Neuron (in vitro differentiated cells): ENCODE measurements at regions not wholly inside any gene's neighbourhood (a gene's known extent, or its start where the extent isn't known, plus 50 kb on each side); places are given as distances from the start of the nearest gene placed in this dataset.

Experiments used
- H2AFZ ChIP-seq: one replicate; pipeline ENCODE4 v1.6.1; 2013; ENCODE audit warnings: low read depth, mild to moderate bottlenecking, inconsistent platforms, low read length, moderate library complexity
- H3K27me3 ChIP-seq: one replicate; pipeline ENCODE4 v1.6.1; 2013; ENCODE audit warnings: low read length; ENCODE audit not compliant: insufficient read depth
- H3K36me3 ChIP-seq: one replicate; pipeline ENCODE4 v1.6.1; 2013; ENCODE audit warnings: low read length; ENCODE audit not compliant: insufficient read depth
- H3K4me1 ChIP-seq: one replicate; pipeline ENCODE4 v1.6.1; 2013; ENCODE audit warnings: low read length; ENCODE audit not compliant: insufficient read depth
- H3K4me3 ChIP-seq: 2 replicates; pipeline ENCODE4 v1.5.1; 2013; ENCODE audit warnings: mild to moderate bottlenecking, low read length, moderate library complexity
- H3K9me3 ChIP-seq: one replicate; pipeline ENCODE4 v1.6.1; 2013; ENCODE audit warnings: low read length

- Histone ChIP-seq H3K9me3 (peaks cover 2% of the 10 kb centered on the region), H3K27me3 (no peaks in the 10 kb centered on the region), H3K4me1 (peaks cover under 1% of the 10 kb centered on the region), H3K36me3 (no peaks in the 10 kb centered on the region), H2AFZ (no peak overlapping the region), H3K4me3 (no peak overlapping the region)
Observed at GRCh38 chr3:124292329-124292728, 300.4 kb upstream of the ROPN1 start.

- Histone ChIP-seq H2AFZ (no peak overlapping the region), H3K4me3 (no peak overlapping the region), H3K9me3 (peaks cover 2% of the 10 kb centered on the region), H3K36me3 (no peaks in the 10 kb centered on the region), H3K27me3 (no peaks in the 10 kb centered on the region), H3K4me1 (peaks cover 13% of the 10 kb centered on the region)
Observed at GRCh38 chr3:124293584-124293983, 301.7 kb upstream of the ROPN1 start.

GRCh38 chr3:124295362-124295761, 303.4 kb upstream of the ROPN1 start:
- no peak overlapping the region for H3K4me3 ChIP-seq
- H3K27me3 ChIP-seq, result no peaks in the 10 kb centered on the region
- H3K9me3 ChIP-seq, result no peaks in the 10 kb centered on the region
- no peak overlapping the region for H2AFZ ChIP-seq
- H3K4me1 ChIP-seq, result peaks cover 18% of the 10 kb centered on the region
- H3K36me3 ChIP-seq, result no peaks in the 10 kb centered on the region

- Histone ChIP-seq H3K36me3 (no peaks in the 10 kb centered on the region), H2AFZ (no peak overlapping the region), H3K27me3 (no peaks in the 10 kb centered on the region), H3K4me1 (peaks cover 18% of the 10 kb centered on the region), H3K4me3 (no peak overlapping the region), H3K9me3 (no peaks in the 10 kb centered on the region)
Observed at GRCh38 chr3:124296406-124296805, 304.5 kb upstream of the ROPN1 start.

DNA sequence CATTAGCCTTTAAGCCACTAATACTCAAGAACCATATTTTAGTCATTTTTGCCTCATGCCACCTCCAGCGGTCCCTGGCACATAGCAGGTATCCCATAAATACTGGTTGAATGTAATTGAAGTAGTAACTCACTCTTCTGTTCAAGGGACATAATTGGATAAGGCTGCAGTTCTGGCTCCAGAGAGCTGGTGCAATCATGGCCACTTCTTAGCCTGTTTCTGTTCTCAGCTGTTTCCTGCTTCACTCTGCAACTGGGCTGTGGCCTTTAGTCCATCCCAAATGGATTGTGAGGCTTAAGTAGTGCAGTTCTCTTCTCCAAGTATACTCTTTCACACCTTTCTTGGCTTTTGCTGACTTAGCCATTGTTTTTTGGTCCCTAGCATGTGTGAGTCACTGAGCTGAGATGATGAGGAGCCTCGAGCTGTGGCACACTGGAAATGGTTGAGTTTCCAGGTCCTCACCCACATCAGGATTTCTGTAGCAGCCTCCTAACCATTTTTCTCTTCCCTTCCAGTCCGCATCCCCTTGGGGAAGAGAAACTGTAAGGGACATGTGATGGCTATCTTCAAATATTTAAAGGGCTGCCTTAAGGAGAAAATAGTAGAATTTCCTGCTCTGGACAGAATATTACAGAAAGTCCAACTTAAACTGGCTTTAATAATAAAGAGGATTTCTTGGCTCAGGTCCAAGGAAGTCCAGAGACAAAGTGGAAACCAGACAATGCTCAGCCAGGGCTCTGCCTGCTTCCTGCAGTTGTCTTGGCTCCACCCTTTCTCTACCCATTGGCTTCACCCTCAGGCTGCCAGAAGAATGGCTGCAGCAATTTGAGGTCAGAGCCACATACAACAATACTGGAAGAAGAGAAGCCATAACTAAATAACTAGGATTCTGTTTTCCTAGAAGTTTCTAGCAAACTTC, 305.4 kb upstream of the ROPN1 start:
- Histone ChIP-seq H3K9me3 (no peaks in the 10 kb centered on the region), H3K36me3 (no peaks in the 10 kb centered on the region), H3K4me3 (no peak overlapping the region), H3K4me1 (peaks cover 18% of the 10 kb centered on the region), H2AFZ (no peak overlapping the region), H3K27me3 (no peaks in the 10 kb centered on the region)

DNA sequence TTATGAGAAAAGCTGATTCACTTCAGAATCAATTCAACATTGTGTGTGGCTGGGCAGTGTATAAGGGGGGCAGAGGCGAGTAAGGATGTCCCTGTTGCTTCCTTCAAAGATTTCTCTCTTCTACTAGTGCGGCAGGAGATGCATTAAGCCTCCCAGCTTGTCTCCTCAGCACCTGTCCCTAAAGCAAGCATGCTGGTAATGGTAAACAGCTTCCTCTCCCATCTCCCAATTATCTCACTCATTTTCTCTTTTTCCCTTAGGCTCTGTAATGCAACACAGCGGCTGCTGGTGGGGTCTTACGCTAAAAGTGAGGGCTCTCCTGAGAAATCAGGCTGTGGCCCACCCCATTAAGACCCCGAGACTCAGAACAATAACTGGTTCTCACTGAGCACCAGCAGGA, 306.4 kb upstream of the ROPN1 start:
- Histone ChIP-seq H3K4me3 (no peak overlapping the region), H3K27me3 (no peaks in the 10 kb centered on the region), H2AFZ (no peak overlapping the region), H3K36me3 (no peaks in the 10 kb centered on the region), H3K4me1 (peaks cover 18% of the 10 kb centered on the region), H3K9me3 (no peaks in the 10 kb centered on the region)

GRCh38 chr3:124298951-124299350, 307.0 kb upstream of the ROPN1 start:
- no peaks in the 10 kb centered on the region for H3K27me3 ChIP-seq
- no peaks in the 10 kb centered on the region for H3K36me3 ChIP-seq
- H3K4me3 ChIP-seq, result no peak overlapping the region
- peaks cover 18% of the 10 kb centered on the region for H3K4me1 ChIP-seq
- no peak overlapping the region for H2AFZ ChIP-seq
- no peaks in the 10 kb centered on the region for H3K9me3 ChIP-seq

DNA sequence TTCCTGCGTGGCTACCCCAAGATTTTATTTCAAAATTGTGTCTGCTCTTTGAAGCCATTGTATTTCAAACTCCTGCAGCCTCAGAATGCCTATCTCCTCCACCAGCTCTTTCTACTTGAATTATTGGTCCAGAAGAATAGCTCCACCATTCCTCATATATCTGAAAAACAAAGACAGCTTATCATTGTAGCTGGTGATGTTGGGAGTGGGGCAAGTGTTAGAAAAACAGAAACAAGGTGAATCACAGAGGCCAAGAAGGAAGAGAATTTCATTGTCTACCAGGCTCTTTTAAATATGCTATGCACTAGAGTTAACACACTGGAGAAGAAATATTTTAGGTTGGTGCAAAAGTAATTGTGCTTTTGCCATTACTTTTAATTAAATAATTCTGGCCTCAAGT, 307.9 kb upstream of the ROPN1 start:
- H3K4me1 ChIP-seq, result peaks cover 18% of the 10 kb centered on the region
- H3K9me3 ChIP-seq, result no peaks in the 10 kb centered on the region
- no peak overlapping the region for H3K4me3 ChIP-seq
- H3K36me3 ChIP-seq, result no peaks in the 10 kb centered on the region
- H2AFZ ChIP-seq, result no peak overlapping the region
- H3K27me3 ChIP-seq, result no peaks in the 10 kb centered on the region

GRCh38 chr3:124300416-124300815, 308.5 kb upstream of the ROPN1 start:
- Histone ChIP-seq H3K4me3 (no peak overlapping the region), H3K9me3 (no peaks in the 10 kb centered on the region), H2AFZ (no peak overlapping the region), H3K36me3 (no peaks in the 10 kb centered on the region), H3K4me1 (peaks cover 18% of the 10 kb centered on the region), H3K27me3 (no peaks in the 10 kb centered on the region)

GRCh38 chr3:124303305-124303910, 311.5 kb upstream of the ROPN1 start:
- H3K4me3 ChIP-seq, result no peak overlapping the region
- no peaks in the 10 kb centered on the region for H3K36me3 ChIP-seq
- peaks cover 7% of the 10 kb centered on the region for H3K4me1 ChIP-seq
- H2AFZ ChIP-seq, result no peak overlapping the region
- no peaks in the 10 kb centered on the region for H3K27me3 ChIP-seq
- H3K9me3 ChIP-seq, result peaks cover 4% of the 10 kb centered on the region

- Histone ChIP-seq H3K27me3 (no peaks in the 10 kb centered on the region), H3K9me3 (peaks cover 4% of the 10 kb centered on the region), H3K4me1 (no peaks in the 10 kb centered on the region), H3K4me3 (no peak overlapping the region), H3K36me3 (no peaks in the 10 kb centered on the region), H2AFZ (no peak overlapping the region)
Observed at GRCh38 chr3:124306665-124307064, 314.7 kb upstream of the ROPN1 start.

GRCh38 chr3:124313621-124314020, 321.7 kb upstream of the ROPN1 start:
- H3K9me3 ChIP-seq, result no peaks in the 10 kb centered on the region
- H3K27me3 ChIP-seq, result no peaks in the 10 kb centered on the region
- H3K4me3 ChIP-seq, result no peak overlapping the region
- no peaks in the 10 kb centered on the region for H3K36me3 ChIP-seq
- H2AFZ ChIP-seq, result no peak overlapping the region
- H3K4me1 ChIP-seq, result peaks cover 3% of the 10 kb centered on the region

- no peak overlapping the region for H2AFZ ChIP-seq
- peaks cover 3% of the 10 kb centered on the region for H3K4me1 ChIP-seq
- no peaks in the 10 kb centered on the region for H3K27me3 ChIP-seq
Observed at GRCh38 chr3:124315215-124316033, 323.5 kb upstream of the ROPN1 start.

More at GRCh38 chr3:124315215-124316033, 323.5 kb upstream of the ROPN1 start:
- Histone ChIP-seq H3K4me3 (no peak overlapping the region), H3K9me3 (no peaks in the 10 kb centered on the region), H3K36me3 (no peaks in the 10 kb centered on the region)
